Transverse colon (tissue), 4 donors: ENCODE measurements at regions not wholly inside any gene's neighbourhood (a gene's known extent, or its start where the extent isn't known, plus 50 kb on each side); places are given as distances from the start of the nearest gene placed in this dataset.

Experiments used
- DNase-seq: peaks from one replicate; pipeline ENCODE4 v3.0.0-alpha.2; 2019
- H3K27ac ChIP-seq, 4 donors: fragments of 200-600 bp; sonication (generic); 2 replicates each; pipeline ENCODE4 v1.5.1; 2016 to 2018; ENCODE audit warnings: inconsistent platforms in 4 of 4
- H3K27me3 ChIP-seq: fragments of 200-600 bp; sonication (generic); 2 replicates; pipeline ENCODE4 v1.5.1; 2017; ENCODE audit warnings: inconsistent platforms
- H3K36me3 ChIP-seq, 4 donors: fragments of 200-600 bp; sonication (generic); 2 replicates each; pipeline ENCODE4 v1.5.1; 2017 to 2019; ENCODE audit warnings: inconsistent platforms in 4 of 4
- H3K4me1 ChIP-seq, 4 donors: fragments of 200-600 bp; sonication (generic); 2 replicates each; pipeline ENCODE4 v1.5.1; 2017 to 2020; ENCODE audit warnings: inconsistent platforms in 4 of 4
- H3K4me3 ChIP-seq, 4 donors: fragments of 200-600 bp; sonication (generic); 1 replicate in 1 of 4; 2 replicates in 3 of 4; pipeline versions ENCODE4 v1.5.1 to v1.6.1; 2017 to 2019; ENCODE audit warnings: inconsistent platforms in 4 of 4
- H3K9me3 ChIP-seq, 2 donors: fragments of 200-600 bp; sonication (generic); 2 replicates each; pipeline ENCODE4 v1.5.1; 2017 to 2019; ENCODE audit warnings: inconsistent platforms in 2 of 2
- EP300 ChIP-seq: sonication (generic); formaldehyde crosslinking; IDR thresholded peaks from one replicate; pipeline ENCODE4 v1.6.1; 2017; ENCODE audit warnings: antibody characterized with exemption, low read depth
- POLR2A ChIP-seq: fragments of 450-650 bp; IDR thresholded peaks from one replicate; pipeline ENCODE4 v1.6.1; 2016; ENCODE audit warnings: antibody characterized with exemption, mild to moderate bottlenecking, moderate library complexity
- POLR2AphosphoS5 ChIP-seq, 3 donors: sonication (generic); formaldehyde crosslinking; IDR thresholded peaks; one replicate each; pipeline ENCODE4 v1.6.1; 2016; ENCODE audit warnings: antibody characterized with exemption in 3 of 3
- WGBS, 2 donors: methylation state at CpG; one replicate each; pipeline ENCODE4 v1.1.5; 2018; ENCODE audit warnings: low coverage in 1 of 2; 5-methylcytosine and 5-hydroxymethylcytosine counted together
- in situ Hi-C, 4 donors: fragments of 200-750 bp; cut with MboI; loops; one replicate each; pipeline versions ENCODE4 v1.15.0 to v1.15.1; 2017; ENCODE audit warnings: low sequenced_read_pairs in 3 of 4, low pct_ligation_motif_present in 1 of 4, low pct_unique_long_range_greater_than_20kb in 1 of 4
- intact Hi-C: fragments of 100-400 bp; cut with DNase I; formaldehyde crosslinking; loops from one replicate; pipeline ENCODE4 v1.15.1; 2023; ENCODE audit warnings: low total_unique reads
- TF ChIP-seq, protein P1 (sequence below), 5 experiments: fragments of 200-600 bp in 3 of 5; fragments of 450-650 bp in 2 of 5; sonication (generic) in 3 of 5; IDR thresholded peaks; 1 replicate in 2 of 5; 2 replicates in 3 of 5; pipeline ENCODE4 v1.5.1; 2016 to 2017; ENCODE audit warnings: antibody characterized with exemption in 5 of 5, inconsistent platforms in 3 of 5, mild to moderate bottlenecking in 2 of 5, moderate library complexity in 1 of 5

- in situ Hi-C loops = no loop called here
- TF ChIP-seq POLR2AphosphoS5 (IDR thresholded peaks at IDR 0.05) = no peak
- no peak for TF ChIP-seq POLR2A
- TF ChIP-seq, protein P1, sequence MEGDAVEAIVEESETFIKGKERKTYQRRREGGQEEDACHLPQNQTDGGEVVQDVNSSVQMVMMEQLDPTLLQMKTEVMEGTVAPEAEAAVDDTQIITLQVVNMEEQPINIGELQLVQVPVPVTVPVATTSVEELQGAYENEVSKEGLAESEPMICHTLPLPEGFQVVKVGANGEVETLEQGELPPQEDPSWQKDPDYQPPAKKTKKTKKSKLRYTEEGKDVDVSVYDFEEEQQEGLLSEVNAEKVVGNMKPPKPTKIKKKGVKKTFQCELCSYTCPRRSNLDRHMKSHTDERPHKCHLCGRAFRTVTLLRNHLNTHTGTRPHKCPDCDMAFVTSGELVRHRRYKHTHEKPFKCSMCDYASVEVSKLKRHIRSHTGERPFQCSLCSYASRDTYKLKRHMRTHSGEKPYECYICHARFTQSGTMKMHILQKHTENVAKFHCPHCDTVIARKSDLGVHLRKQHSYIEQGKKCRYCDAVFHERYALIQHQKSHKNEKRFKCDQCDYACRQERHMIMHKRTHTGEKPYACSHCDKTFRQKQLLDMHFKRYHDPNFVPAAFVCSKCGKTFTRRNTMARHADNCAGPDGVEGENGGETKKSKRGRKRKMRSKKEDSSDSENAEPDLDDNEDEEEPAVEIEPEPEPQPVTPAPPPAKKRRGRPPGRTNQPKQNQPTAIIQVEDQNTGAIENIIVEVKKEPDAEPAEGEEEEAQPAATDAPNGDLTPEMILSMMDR (IDR thresholded peaks at IDR 0.05) = no peak
- no peak for TF ChIP-seq EP300
- H3K9me3 ChIP-seq = no peaks in the 10 kb centered on the region
- H3K36me3 ChIP-seq = no peaks in the 10 kb centered on the region
- 90% methylated on average over 15 of the region's 15 CpGs; no CpG with 5 or more reads in 1 of the 2 donors for WGBS, 2 donors
- DNase-seq = no peak
- peaks cover 52% of the 10 kb centered on the region for H3K27me3 ChIP-seq
- H3K4me3 ChIP-seq = no peak overlapping the region
- H3K27ac ChIP-seq = no peak overlapping the region
- intact Hi-C loops = no loop called here
- H3K4me1 ChIP-seq = no peaks in the 10 kb centered on the region
Observed at GRCh38 chr16:89036776-89037175, 56.9 kb upstream of the ACSF3 start.

DNA sequence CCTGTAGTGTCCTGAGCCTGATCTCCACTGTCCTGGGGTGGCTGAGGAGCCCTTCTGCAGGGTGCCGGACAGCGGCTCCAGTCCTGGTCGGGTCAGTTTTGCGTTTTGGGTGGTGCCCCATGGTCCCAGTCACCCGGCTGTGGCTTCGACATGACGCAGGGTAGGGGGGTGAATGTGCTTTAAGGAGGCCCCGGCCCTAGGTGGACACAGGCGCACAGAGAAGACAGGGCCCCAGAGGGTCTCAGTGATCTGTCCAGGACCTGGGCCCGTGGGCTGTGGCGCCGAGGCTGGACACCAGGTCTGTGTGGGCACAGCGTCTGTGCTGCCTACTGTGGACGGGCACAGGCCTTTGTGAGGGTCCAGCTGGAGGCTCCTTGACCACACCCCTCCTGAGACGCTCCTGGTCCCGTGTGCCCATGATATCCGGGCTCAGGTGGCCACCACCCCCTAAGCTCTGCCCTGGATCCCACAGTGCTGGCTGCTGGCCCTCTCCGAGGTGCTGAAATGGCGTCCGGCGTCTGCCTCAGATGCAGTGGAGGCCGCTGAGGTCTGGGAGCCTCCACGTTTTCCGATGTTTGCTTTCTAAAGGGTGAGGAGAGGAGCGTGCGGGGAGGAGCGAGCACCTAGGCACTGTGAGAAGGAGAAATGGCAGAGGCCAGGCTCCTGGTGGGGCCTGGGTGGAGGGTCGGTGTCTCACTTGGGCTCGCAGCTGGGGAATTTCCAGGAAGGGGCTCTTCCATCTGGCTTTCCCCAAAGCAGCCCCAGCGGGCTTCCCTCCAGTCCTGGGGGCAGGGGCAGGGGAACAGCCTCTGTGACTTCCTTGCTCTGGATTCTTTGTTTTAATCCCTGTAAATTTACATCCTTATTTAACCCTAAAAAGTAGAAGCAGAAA is 56.1 kb upstream of the ACSF3 start:
- in situ Hi-C loops = no loop called here
- WGBS, 2 donors = 56% methylated on average over 27 of the region's 30 CpGs; no CpG with 5 or more reads in 1 of the 2 donors
- H3K4me1 ChIP-seq = no peaks in the 10 kb centered on the region
- H3K36me3 ChIP-seq = no peaks in the 10 kb centered on the region
- H3K9me3 ChIP-seq = no peaks in the 10 kb centered on the region
- H3K27ac ChIP-seq = no peak overlapping the region
- H3K4me3 ChIP-seq = no peak overlapping the region
- no peak for DNase-seq
- TF ChIP-seq POLR2AphosphoS5 (IDR thresholded peaks at IDR 0.05) = no peak
- TF ChIP-seq, protein P1 (IDR thresholded peaks at IDR 0.05) = no peak
- TF ChIP-seq EP300 = no peak
- TF ChIP-seq POLR2A = no peak
- intact Hi-C loops = no loop called here
- H3K27me3 ChIP-seq = peaks cover 52% of the 10 kb centered on the region

GRCh38 chr16:89038221-89038721 is 55.4 kb upstream of the ACSF3 start:
- H3K4me3 ChIP-seq = no peak overlapping the region
- H3K27ac ChIP-seq = no peak overlapping the region
- no peaks in the 10 kb centered on the region for H3K36me3 ChIP-seq
- TF ChIP-seq EP300 (no peak), POLR2A (no peak), POLR2AphosphoS5 (IDR thresholded peaks at IDR 0.05) (no peak)
- TF ChIP-seq, protein P1 (IDR thresholded peaks at IDR 0.05) = no peak
- WGBS, 2 donors = 33 to 56% methylated on average over 8 to 20 of the region's 24 CpGs
- intact Hi-C loops (no loop called here), in situ Hi-C loops (no loop called here)
- H3K27me3 ChIP-seq = peaks cover 53% of the 10 kb centered on the region
- no peak for DNase-seq
- no peaks in the 10 kb centered on the region for H3K9me3 ChIP-seq
- H3K4me1 ChIP-seq = no peaks in the 10 kb centered on the region

DNA sequence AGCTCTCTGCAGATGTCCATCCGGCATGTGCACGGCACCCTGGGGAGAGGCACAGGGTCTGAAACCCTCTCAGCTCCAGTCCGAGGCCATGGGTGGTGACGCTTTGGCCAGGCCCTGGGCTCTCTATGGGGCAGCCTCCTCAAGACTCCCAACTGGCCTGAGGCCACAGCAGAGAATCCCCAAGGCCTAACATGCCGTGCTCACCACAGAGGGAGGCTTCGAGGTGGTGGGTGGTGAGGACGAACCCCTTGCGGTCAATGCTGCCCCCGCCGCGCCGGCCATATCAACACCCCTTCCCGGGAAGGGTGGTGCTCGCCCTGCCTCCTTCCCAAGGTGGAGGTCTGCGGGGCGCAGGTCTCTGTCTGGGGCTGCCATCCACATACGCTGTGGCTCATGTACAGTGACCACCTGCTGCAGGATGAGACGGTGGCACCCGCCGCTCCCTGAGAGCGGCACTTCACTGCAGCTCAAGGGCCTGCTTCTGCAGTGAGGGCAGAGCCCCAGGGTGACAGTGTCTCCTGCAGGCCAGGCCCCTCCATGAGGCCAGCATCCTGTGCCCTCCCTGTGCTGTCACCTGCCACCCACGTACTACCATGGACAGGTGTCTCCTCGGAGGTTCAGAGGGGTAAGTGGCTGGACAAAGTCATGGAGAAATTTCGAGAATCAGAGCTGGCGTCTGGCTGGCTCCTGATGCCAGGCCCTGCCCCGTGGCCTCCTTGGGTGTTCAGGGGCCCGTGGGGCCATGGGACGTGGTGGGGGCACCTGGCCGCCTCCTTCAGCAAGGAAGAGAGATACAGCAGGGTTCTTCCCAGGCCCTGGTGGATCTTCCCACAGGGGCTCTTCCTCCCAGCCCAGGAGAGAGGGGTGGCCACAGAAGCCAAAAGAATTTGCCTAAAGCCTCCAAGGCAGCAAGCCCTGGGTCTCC is 54.6 kb upstream of the ACSF3 start:
- no peaks in the 10 kb centered on the region for H3K4me1 ChIP-seq
- intact Hi-C loops (no loop called here), in situ Hi-C loops (no loop called here)
- 82% methylated on average over 27 of the region's 29 CpGs; no CpG with 5 or more reads in 1 of the 2 donors for WGBS, 2 donors
- H3K9me3 ChIP-seq = no peaks in the 10 kb centered on the region
- DNase-seq = no peak
- no peaks in the 10 kb centered on the region for H3K36me3 ChIP-seq
- H3K27ac ChIP-seq = no peak overlapping the region
- peaks cover 61% of the 10 kb centered on the region for H3K27me3 ChIP-seq
- TF ChIP-seq POLR2AphosphoS5 (IDR thresholded peaks at IDR 0.05) (no peak), EP300 (no peak), POLR2A (no peak)
- TF ChIP-seq, protein P1 (IDR thresholded peaks at IDR 0.05) = no peak
- H3K4me3 ChIP-seq = no peak overlapping the region
